ENCODE measurements at regions not wholly inside any gene's neighbourhood (a gene's known extent, or its start where the extent isn't known, plus 50 kb on each side); places are given as distances from the start of the nearest gene placed in this dataset.

DNA sequence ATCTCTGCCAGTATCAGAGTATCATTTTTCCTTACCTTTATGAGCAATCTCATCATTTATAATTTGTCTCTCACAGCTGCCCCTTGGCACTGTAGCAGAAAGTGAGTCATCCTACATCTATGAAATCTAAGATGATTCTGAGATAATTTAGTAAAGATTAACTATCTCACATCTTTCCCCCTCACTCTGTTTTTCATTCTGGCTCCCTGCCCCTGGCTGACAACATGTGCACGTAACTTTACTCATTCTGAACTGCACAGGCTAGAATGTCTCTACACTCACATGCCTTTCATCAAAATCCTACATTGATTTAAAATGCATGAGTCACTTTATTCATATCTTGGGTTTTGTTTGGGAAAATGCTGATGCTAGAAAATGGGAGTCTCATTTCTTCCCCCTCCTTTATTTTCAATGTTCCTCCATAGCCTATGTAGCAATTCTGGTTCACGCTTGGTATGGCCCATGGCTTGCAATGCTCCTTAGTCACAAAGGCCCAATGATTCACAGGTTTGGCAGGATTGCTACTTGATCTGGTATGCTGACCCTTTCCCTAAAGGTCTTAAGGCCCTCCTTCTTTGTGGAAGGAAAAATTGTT lies 838.5 kb downstream of the TUSC7 start:
- no peak for TF ChIP-seq POLR2A (IDR thresholded peaks at IDR 0.05)
- no peak for TF ChIP-seq CTCF (IDR thresholded peaks at IDR 0.05)

All from Peyer's patch (tissue), 4 donors.